ENCODE measurements at regions not wholly inside any gene's neighbourhood (a gene's known extent, or its start where the extent isn't known, plus 50 kb on each side); places are given as distances from the start of the nearest gene placed in this dataset.

DNA sequence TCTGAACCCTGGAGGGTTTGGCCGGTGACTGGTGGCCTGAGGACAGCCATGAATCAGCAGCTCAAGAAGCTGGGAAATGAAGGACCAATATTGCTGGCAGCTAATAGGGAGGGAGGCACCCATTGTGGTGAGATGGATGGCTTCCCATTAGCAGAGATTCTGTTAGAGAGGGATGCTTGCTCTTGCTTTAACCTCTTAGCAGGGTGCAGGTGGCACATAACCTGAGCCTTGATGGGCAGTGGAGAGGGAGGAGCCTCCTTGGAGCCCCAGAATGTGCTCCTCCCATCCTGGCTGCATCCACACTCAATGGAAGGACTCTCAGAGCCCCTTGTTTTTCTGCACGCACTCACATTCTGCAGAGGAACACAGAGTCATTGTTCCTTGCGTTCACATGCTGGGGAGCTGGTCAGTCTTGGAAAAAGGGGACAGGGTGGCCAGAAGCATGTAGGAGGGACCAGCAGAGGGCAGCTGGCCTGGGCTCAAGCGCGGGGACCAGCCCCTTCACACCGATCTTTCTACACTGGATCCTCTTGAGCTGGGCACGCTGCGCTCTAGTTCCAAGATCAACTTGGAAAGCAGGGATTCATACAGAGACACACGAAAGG, 161.8 kb downstream of the MED10 start:
- DNase-seq, result no peak
- H3K27me3 Mint-ChIP-seq, result no peaks in the 10 kb centered on the region
- no peaks in the 10 kb centered on the region for H3K4me1 Mint-ChIP-seq (ENCODE audit: low read depth)
- POLR2A ChIA-PET, result no interaction called here
- intact Hi-C loops (cut with micrococcal nuclease), result no loop called here
- CTCF ChIA-PET, result no interaction called here
- no peaks in the 10 kb centered on the region for H3K36me3 Mint-ChIP-seq (ENCODE audit: low read depth)
- H3K4me3 Mint-ChIP-seq, result no peak overlapping the region
- no peak overlapping the region for H3K27ac Mint-ChIP-seq
- H3K9me3 Mint-ChIP-seq, result peaks cover 8% of the 10 kb centered on the region
- TF ChIP-seq, protein P1, sequence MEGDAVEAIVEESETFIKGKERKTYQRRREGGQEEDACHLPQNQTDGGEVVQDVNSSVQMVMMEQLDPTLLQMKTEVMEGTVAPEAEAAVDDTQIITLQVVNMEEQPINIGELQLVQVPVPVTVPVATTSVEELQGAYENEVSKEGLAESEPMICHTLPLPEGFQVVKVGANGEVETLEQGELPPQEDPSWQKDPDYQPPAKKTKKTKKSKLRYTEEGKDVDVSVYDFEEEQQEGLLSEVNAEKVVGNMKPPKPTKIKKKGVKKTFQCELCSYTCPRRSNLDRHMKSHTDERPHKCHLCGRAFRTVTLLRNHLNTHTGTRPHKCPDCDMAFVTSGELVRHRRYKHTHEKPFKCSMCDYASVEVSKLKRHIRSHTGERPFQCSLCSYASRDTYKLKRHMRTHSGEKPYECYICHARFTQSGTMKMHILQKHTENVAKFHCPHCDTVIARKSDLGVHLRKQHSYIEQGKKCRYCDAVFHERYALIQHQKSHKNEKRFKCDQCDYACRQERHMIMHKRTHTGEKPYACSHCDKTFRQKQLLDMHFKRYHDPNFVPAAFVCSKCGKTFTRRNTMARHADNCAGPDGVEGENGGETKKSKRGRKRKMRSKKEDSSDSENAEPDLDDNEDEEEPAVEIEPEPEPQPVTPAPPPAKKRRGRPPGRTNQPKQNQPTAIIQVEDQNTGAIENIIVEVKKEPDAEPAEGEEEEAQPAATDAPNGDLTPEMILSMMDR (IDR thresholded peaks at IDR 0.05), result no peak
- no peak for ATAC-seq

GRCh38 chr5:6215891-6216290, 162.5 kb downstream of the MED10 start:
- ATAC-seq, result no peak
- ChIA-PET POLR2A (no interaction called here), CTCF (no interaction called here)
- Mint-ChIP-seq H3K9me3 (peaks cover 8% of the 10 kb centered on the region), H3K4me3 (no peak overlapping the region), H3K27me3 (no peaks in the 10 kb centered on the region), H3K4me1 (ENCODE audit: low read depth) (no peaks in the 10 kb centered on the region), H3K27ac (no peak overlapping the region), H3K36me3 (ENCODE audit: low read depth) (no peaks in the 10 kb centered on the region)
- intact Hi-C loops (cut with micrococcal nuclease), result no loop called here
- TF ChIP-seq, protein P1 (IDR thresholded peaks at IDR 0.05), result no peak
- DNase-seq, result no peak

DNA sequence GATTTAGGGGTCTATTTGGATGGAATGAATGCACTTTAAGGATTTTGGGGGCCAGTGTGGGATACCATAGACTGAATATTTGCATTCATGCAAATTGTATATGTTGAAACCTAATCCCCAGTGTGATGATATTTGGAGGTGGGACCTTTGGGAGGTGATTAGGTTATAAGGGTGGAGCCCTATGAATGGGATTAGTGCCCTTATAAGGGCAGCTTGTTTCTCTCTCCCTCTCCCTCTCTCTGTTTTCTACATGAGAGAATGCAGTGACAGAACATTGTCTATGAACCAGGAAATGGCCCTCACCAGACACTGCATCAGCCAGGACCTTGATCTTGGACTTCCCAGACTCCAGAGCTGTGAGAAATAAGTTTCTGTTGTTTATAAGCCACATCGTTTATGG, 166.1 kb downstream of the MED10 start:
- ATAC-seq (no peak), DNase-seq (no peak)
- Mint-ChIP-seq H3K4me1 (ENCODE audit: low read depth) (no peaks in the 10 kb centered on the region), H3K27ac (no peak overlapping the region), H3K4me3 (no peak overlapping the region), H3K27me3 (peaks cover 2% of the 10 kb centered on the region), H3K9me3 (peaks cover 9% of the 10 kb centered on the region), H3K36me3 (ENCODE audit: low read depth) (no peaks in the 10 kb centered on the region)
- ChIA-PET POLR2A (no interaction called here), CTCF (no interaction called here)
- TF ChIP-seq, protein P1 (IDR thresholded peaks at IDR 0.05), result no peak
- intact Hi-C loops (cut with micrococcal nuclease), result no loop called here

GRCh38 chr5:6206501-6206900, 171.8 kb downstream of the MED10 start:
- no peaks in the 10 kb centered on the region for H3K4me1 Mint-ChIP-seq (ENCODE audit: low read depth)

GRCh38 chr5:6202968-6203365, 175.4 kb downstream of the MED10 start:
- Mint-ChIP-seq H3K36me3 (ENCODE audit: low read depth) (no peaks in the 10 kb centered on the region), H3K4me1 (ENCODE audit: low read depth) (no peaks in the 10 kb centered on the region), H3K27me3 (peaks cover 2% of the 10 kb centered on the region), H3K27ac (no peak overlapping the region), H3K9me3 (peaks cover 2% of the 10 kb centered on the region), H3K4me3 (no peak overlapping the region)
- ChIA-PET POLR2A (no interaction called here), CTCF (no interaction called here)
- no peak for ATAC-seq
- DNase-seq, result no peak
- intact Hi-C loops (cut with micrococcal nuclease), result no loop called here
- TF ChIP-seq, protein P1 (IDR thresholded peaks at IDR 0.05), result no peak

More at GRCh38 chr5:6206501-6206900, 171.8 kb downstream of the MED10 start:
- TF ChIP-seq, protein P1 (IDR thresholded peaks at IDR 0.05), result no peak
- Mint-ChIP-seq H3K27me3 (peaks cover 2% of the 10 kb centered on the region), H3K9me3 (peaks cover 1% of the 10 kb centered on the region), H3K36me3 (ENCODE audit: low read depth) (no peaks in the 10 kb centered on the region), H3K4me3 (no peak overlapping the region), H3K27ac (no peak overlapping the region)
- DNase-seq, result no peak
- ChIA-PET CTCF (no interaction called here), POLR2A (no interaction called here)
- intact Hi-C loops (cut with micrococcal nuclease), result no loop called here
- ATAC-seq, result no peak

Measured in activated CD8-positive, alpha-beta T cell treated with anti-CD3 and anti-CD28 coated beads for 36 hours (primary cell).